KMS-11 (cell line): ENCODE measurements at regions not wholly inside any gene's neighbourhood (a gene's known extent, or its start where the extent isn't known, plus 50 kb on each side); places are given as distances from the start of the nearest gene placed in this dataset.

Experiments used
- H2AFZ ChIP-seq: fragments of 200-600 bp; sonication (generic); 2 replicates; pipeline ENCODE4 v1.6.1; 2016; ENCODE audit warnings: antibody characterized with exemption, mixed run types, low read depth
- H3K27ac ChIP-seq: fragments of 200-600 bp; sonication (generic); 2 replicates; pipeline ENCODE4 v1.6.1; 2016; ENCODE audit warnings: mild to moderate bottlenecking, mixed run types
- H3K27me3 ChIP-seq: fragments of 200-600 bp; sonication (generic); 2 replicates; pipeline ENCODE4 v1.6.1; 2017; ENCODE audit warnings: mild to moderate bottlenecking, low read depth, mixed run types, moderate library complexity; ENCODE audit not compliant: insufficient read depth
- H3K36me3 ChIP-seq: fragments of 200-600 bp; sonication (generic); 2 replicates; pipeline ENCODE4 v1.6.1; 2017; ENCODE audit warnings: mild to moderate bottlenecking, mixed run types; ENCODE audit not compliant: insufficient read depth
- H3K4me1 ChIP-seq: fragments of 200-600 bp; sonication (generic); 2 replicates; pipeline ENCODE4 v1.6.1; 2016; ENCODE audit warnings: mild to moderate bottlenecking, low read depth, mixed run types; ENCODE audit not compliant: poor library complexity, severe bottlenecking
- H3K4me2 ChIP-seq: fragments of 200-600 bp; sonication (generic); 2 replicates; pipeline ENCODE4 v1.7.0; 2016; ENCODE audit warnings: mild to moderate bottlenecking, mixed run types
- H3K4me3 ChIP-seq: fragments of 200-600 bp; sonication (generic); IDR thresholded peaks from 2 replicates; pipeline ENCODE4 v1.6.1; 2017; ENCODE audit warnings: low read depth, low read length, mixed read lengths; ENCODE audit not compliant: insufficient read depth
- H3K79me2 ChIP-seq: fragments of 200-600 bp; sonication (generic); 2 replicates; pipeline ENCODE4 v1.6.1; 2016; ENCODE audit warnings: low read depth, mixed run types; ENCODE audit not compliant: insufficient read depth
- H3K9ac ChIP-seq: fragments of 200-600 bp; sonication (generic); 2 replicates; pipeline ENCODE4 v1.6.1; 2016; ENCODE audit warnings: mild to moderate bottlenecking, mixed run types
- H4K20me1 ChIP-seq: fragments of 200-600 bp; sonication (generic); 2 replicates; pipeline ENCODE4 v1.6.1; 2016; ENCODE audit warnings: mild to moderate bottlenecking, mixed run types; ENCODE audit not compliant: insufficient read depth
- TF ChIP-seq, protein P1 (sequence below): fragments of 200-600 bp; sonication (generic); conservative IDR thresholded peaks from 2 replicates; pipeline ENCODE4 v1.6.1; 2017; ENCODE audit warnings: low read depth, mild to moderate bottlenecking, antibody characterized with exemption, low read length, moderate library complexity, mixed read lengths

DNA sequence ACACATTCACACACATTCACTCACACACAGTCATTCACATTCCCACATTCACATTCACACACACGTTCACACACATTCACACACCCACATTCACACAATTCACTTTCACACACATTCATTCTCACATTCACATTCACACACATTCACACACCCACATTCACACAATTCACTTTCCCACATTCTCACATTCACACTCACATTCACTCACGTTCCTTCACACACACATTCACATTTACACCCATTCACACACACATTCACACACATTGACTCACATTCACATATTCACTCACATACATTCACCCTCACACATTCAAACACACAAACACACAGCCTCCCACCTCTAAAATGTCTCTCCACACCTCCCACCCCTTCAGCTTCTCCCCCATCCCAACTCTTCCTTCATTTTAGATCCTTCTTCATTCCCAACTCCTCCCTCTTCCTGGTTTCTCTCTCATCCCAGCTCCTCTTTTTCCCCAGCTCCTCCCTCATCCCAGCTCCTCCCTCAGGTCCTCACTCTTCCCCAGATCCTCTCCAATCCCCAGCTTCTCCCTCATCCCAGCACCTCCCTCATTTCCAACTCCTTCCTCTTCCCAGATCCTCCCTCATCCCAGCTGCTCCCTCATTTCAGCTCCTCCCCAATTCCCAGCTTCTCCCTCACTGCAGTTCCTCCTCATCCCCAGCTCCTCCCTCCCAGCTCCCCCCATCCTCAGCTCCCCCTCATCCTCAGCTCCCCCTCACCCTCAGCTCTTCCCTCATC is 111.0 kb downstream of the FAM53A start:
- Histone ChIP-seq H4K20me1 (no peaks in the 10 kb centered on the region), H3K4me1 (no peaks in the 10 kb centered on the region), H3K27me3 (peaks cover 4% of the 10 kb centered on the region; the same call in 1 of the 2 replicates), H3K27ac (no peak overlapping the region), H2AFZ (no peak overlapping the region), H3K36me3 (no peaks in the 10 kb centered on the region), H3K4me3 (no peak overlapping the region), H3K79me2 (no peaks in the 10 kb centered on the region), H3K4me2 (no peak overlapping the region), H3K9ac (no peak overlapping the region)
- TF ChIP-seq, protein P1, sequence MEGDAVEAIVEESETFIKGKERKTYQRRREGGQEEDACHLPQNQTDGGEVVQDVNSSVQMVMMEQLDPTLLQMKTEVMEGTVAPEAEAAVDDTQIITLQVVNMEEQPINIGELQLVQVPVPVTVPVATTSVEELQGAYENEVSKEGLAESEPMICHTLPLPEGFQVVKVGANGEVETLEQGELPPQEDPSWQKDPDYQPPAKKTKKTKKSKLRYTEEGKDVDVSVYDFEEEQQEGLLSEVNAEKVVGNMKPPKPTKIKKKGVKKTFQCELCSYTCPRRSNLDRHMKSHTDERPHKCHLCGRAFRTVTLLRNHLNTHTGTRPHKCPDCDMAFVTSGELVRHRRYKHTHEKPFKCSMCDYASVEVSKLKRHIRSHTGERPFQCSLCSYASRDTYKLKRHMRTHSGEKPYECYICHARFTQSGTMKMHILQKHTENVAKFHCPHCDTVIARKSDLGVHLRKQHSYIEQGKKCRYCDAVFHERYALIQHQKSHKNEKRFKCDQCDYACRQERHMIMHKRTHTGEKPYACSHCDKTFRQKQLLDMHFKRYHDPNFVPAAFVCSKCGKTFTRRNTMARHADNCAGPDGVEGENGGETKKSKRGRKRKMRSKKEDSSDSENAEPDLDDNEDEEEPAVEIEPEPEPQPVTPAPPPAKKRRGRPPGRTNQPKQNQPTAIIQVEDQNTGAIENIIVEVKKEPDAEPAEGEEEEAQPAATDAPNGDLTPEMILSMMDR, result no peak

GRCh38 chr4:1572521-1572920 is 111.6 kb downstream of the FAM53A start:
- no peak overlapping the region for H3K4me3 ChIP-seq
- no peaks in the 10 kb centered on the region for H3K4me1 ChIP-seq
- H3K9ac ChIP-seq, result no peak overlapping the region
- H3K79me2 ChIP-seq, result no peaks in the 10 kb centered on the region
- H3K4me2 ChIP-seq, result no peak overlapping the region
- no peak overlapping the region for H2AFZ ChIP-seq
- TF ChIP-seq, protein P1, result no peak
- H3K27me3 ChIP-seq, result peaks cover 4% of the 10 kb centered on the region; the same call in 1 of the 2 replicates
- H4K20me1 ChIP-seq, result no peaks in the 10 kb centered on the region
- H3K36me3 ChIP-seq, result no peaks in the 10 kb centered on the region
- H3K27ac ChIP-seq, result no peak overlapping the region

DNA sequence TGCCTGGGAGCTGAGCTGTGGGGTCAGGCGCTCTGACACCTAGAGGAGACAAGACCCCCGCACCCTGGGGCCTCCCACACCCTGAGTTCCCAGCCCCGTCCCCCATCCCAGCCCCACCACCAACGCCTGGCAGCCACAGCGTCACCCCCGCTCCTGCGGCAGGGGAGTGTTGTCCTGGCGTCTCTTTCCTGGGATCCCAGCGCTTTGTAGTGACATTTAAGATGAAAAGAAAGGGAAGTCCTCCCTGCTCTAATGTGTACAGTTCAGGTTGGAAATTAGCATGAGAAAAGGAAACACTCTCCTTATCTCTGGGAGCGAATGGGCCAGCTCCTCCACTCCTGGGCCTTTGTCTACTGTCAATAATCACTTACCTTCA is 112.1 kb downstream of the FAM53A start:
- no peak overlapping the region for H3K4me3 ChIP-seq
- H3K27ac ChIP-seq, result no peak overlapping the region
- TF ChIP-seq, protein P1, result no peak
- no peak overlapping the region for H3K4me2 ChIP-seq
- no peak overlapping the region for H2AFZ ChIP-seq
- H3K27me3 ChIP-seq, result peaks cover 4% of the 10 kb centered on the region; the same call in 1 of the 2 replicates
- no peaks in the 10 kb centered on the region for H4K20me1 ChIP-seq
- no peaks in the 10 kb centered on the region for H3K4me1 ChIP-seq
- H3K36me3 ChIP-seq, result no peaks in the 10 kb centered on the region
- H3K9ac ChIP-seq, result no peak overlapping the region
- H3K79me2 ChIP-seq, result no peaks in the 10 kb centered on the region

- Histone ChIP-seq H3K36me3 (no peaks in the 10 kb centered on the region), H3K27ac (no peak overlapping the region), H3K4me3 (no peak overlapping the region), H3K4me1 (no peaks in the 10 kb centered on the region), H2AFZ (no peak overlapping the region), H3K79me2 (no peaks in the 10 kb centered on the region), H3K27me3 (peaks cover 4% of the 10 kb centered on the region; the same call in 1 of the 2 replicates), H4K20me1 (no peaks in the 10 kb centered on the region), H3K4me2 (no peak overlapping the region), H3K9ac (no peak overlapping the region)
- TF ChIP-seq, protein P1, result no peak
Observed at GRCh38 chr4:1571165-1572009, 112.7 kb downstream of the FAM53A start.
